ENCODE measurements at regions not wholly inside any gene's neighbourhood (a gene's known extent, or its start where the extent isn't known, plus 50 kb on each side); places are given as distances from the start of the nearest gene placed in this dataset.

- TF ChIP-seq CTCF (IDR thresholded peaks at IDR 0.05) = no peak
- no peak for TF ChIP-seq ZFX (IDR thresholded peaks at IDR 0.05; ENCODE audit: borderline replicate concordance)
- H3K27ac ChIP-seq = no peak overlapping the region
These were observed 203.0 kb downstream of the SAMD5 start for GRCh38 chr6:147711476-147711875.

DNA sequence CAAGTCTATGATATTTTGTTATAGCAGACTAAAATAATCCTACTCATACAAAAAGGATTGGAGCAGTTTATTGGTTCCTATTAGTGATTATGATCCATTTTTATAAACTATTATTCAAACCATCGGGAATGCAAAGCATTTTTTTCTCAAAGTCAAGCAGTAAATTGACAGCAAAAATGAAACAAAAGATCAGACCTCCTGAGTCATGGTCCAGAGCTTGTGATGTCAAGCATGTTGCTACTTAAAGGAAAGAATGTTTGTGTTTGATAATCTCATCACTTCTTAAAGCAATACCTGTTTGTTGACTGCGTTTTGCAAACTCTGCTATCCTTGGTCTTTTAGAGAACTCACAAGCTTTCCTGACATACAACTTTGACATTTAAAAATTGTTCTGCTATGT lies 204.4 kb downstream of the SAMD5 start:
- H3K27ac ChIP-seq = no peak overlapping the region
- TF ChIP-seq ZFX (IDR thresholded peaks at IDR 0.05; ENCODE audit: borderline replicate concordance) = no peak
- TF ChIP-seq CTCF (IDR thresholded peaks at IDR 0.05) = no peak

- TF ChIP-seq CTCF (IDR thresholded peaks at IDR 0.05) (no peak), ZFX (IDR thresholded peaks at IDR 0.05; ENCODE audit: borderline replicate concordance) (no peak)
- H3K27ac ChIP-seq = no peak overlapping the region
These were observed 206.5 kb downstream of the SAMD5 start for GRCh38 chr6:147715035-147715434.

DNA sequence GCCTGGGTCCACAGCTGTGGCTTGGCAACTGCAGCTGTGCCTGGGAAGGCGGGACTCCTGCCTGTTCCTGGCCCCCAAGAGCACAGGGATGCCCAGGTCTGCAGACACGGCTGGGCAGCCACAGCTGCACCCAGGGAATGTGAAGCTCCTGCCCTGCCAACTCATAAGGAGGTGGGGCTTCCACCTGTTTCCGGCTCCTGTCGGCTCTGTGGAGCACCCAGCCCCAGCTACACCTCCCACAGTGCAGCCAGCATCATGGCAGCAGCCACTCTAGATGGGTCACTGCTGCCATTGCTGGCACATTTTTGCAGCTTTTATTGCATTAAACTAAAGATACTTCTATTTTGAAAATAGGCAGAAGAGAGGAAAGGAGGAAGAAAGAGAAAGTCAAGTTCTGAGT lies 207.9 kb downstream of the SAMD5 start:
- no peak overlapping the region for H3K27ac ChIP-seq
- TF ChIP-seq ZFX (IDR thresholded peaks at IDR 0.05; ENCODE audit: borderline replicate concordance) (no peak), CTCF (IDR thresholded peaks at IDR 0.05) (no peak)

DNA sequence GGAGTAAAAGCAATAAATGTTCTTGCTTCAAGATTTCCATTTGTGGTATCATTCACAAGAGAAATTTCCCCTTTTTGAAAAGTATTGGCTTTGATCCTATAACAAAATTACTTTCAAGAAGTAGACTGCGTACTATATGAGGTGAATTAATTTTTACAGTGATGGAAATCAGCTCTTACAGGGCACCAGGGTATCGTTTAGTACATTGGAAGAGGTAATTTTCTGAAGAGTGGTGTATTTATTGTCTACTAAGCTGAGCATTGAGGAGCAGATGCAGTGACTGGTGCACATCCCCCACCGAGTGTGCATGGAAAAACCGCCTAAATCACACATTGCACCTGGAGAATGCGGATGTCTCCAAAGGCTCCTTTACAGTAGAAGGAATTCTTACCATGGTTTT lies 209.5 kb downstream of the SAMD5 start:
- no peak overlapping the region for H3K27ac ChIP-seq
- no peak for TF ChIP-seq ZFX (IDR thresholded peaks at IDR 0.05; ENCODE audit: borderline replicate concordance)
- TF ChIP-seq CTCF (IDR thresholded peaks at IDR 0.05) = no peak

- TF ChIP-seq ZFX (IDR thresholded peaks at IDR 0.05; ENCODE audit: borderline replicate concordance) (no peak), CTCF (IDR thresholded peaks at IDR 0.05) (no peak)
- H3K27ac ChIP-seq = no peak overlapping the region
These were observed 213.7 kb downstream of the SAMD5 start for GRCh38 chr6:147722158-147722557.

- H3K27ac ChIP-seq = no peak overlapping the region
- TF ChIP-seq ZFX (IDR thresholded peaks at IDR 0.05; ENCODE audit: borderline replicate concordance) (no peak), CTCF (IDR thresholded peaks at IDR 0.05) (no peak)
These were observed 216.0 kb downstream of the SAMD5 start for GRCh38 chr6:147724454-147724853.
